ENCODE measurements at regions not wholly inside any gene's neighbourhood (a gene's known extent, or its start where the extent isn't known, plus 50 kb on each side); places are given as distances from the start of the nearest gene placed in this dataset.

DNA sequence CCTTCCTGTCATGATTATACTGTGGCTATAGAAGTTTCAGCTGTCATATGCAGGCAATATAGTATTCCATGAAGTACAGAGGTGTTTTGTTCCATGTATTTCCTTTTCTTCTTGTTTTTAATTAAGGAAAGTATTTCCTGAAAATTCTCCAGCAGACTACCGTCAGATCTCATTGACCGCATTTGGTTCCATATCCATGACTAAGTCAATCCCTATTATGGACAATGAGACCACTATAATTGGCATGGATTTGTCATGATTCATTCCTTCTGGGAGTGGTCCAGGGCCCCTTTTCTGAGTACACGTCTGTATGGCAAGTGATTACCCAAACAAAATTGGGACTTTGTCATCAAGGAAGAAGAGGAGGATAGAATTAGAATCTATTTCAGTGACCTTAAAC lies 283.2 kb upstream of the CLINT1 start:
- no peak for DNase-seq

DNA sequence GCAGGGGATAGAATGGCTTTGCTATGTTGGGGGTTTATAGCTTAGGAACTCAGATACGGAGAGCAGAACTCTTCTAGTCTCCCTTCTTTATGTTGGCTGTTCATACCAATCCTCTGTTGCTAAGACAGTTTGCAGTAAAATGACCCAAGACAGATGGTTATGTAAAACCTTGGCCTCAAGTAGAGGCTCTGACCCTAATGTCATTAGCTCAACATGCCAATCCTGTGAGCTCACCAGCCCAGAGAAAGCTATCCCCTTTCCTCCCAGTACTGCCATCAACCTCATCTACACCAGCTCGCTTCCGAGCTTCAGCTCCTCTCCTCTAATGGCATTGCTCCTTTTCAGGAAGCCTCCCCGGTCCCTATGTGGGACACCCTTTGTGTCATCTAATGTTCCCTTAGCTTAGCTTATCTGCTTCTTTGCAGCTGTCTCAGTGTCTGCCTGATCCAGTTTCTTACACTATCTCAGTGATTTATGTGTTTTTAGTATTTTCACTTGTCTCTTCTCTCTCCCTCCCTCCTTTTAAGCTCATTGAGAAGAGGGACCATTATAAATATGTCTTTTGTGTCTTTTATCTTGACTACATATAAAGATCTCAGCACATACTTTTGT lies 281.3 kb upstream of the CLINT1 start:
- peak; percentile 38 for DNase-seq

DNA sequence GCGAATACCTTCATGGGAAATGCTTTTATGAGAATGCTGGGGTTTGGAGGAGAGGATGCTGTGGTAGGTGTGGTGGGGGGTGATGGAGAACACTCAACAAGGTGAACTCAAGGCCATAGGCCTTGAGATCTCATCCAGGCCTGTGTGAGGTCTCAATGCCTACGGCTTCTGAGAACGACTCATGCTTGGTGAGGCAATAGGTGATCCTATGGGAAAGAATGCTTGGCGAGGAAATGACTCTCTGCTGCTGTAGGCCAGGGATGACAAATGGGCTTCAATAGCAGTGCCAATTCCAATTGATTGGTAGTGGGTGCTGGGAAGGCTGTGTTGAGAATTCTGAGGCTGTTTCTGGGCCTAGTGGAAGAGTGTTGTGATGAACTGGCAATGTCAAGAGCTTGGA lies 280.2 kb upstream of the CLINT1 start:
- DNase-seq = no peak

DNA sequence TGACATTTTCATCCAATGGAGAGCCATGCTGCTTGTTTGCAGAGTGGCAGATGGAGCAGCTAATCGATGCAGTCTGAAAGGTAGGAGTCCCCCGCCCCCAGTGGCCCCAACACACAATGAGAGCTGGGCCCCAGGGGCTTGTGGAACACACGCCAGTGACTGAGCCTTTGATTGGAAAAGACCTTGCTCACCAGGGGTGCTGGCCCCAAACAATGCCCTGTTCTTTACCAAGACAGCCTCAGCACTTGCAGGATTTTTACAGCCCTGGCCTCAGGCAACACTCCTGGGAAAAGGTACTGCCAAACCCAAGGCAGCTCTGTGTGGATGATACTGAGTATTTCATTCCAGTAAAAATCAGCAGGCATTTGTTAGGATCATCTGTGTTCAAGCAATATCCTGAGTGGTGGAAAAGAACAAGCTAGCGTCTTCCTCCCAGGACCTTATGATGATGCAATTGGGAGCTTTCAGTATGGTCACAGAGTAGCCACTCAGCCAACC lies 276.8 kb upstream of the CLINT1 start:
- DNase-seq = peak; percentile 47

DNA sequence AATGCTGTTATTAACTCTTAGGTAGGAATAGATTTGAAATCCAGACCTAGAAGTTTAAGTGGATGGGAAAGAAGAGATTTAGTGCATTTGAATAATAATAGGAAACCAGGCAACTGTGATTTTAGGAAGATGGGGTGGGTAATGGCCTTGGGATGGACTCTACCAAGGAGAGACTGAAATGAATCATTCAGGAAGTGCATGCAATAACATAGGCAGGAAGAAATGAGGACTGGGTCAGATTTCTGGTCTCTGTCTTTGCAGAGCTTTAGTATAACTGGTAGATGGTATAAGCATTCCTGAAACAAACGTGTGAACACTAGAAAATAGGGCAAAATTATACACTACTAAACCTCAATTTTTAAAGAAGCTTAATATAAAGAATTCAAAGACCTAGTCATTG lies 274.4 kb upstream of the CLINT1 start:
- DNase-seq = no peak

DNA sequence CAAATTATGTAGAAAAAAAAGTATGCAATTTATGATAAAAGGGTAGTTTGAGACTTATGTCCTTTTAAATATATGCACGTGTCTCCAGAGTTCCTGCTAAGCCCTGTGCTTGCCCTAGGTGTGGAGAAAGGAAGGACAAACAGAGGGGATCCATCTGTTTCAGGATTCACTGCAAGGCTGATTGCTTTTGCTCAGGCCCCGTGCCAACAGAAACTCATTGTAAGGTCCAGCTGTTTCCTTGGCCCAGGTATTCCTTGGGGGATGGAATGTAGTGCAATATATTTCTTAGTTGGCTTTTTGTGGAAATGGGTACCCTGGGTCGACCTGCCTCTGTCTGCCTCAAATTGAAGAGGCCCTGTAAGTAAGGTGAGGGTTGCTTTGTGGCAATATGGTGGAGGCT lies 268.6 kb upstream of the CLINT1 start:
- peak; percentile 29 for DNase-seq

DNA sequence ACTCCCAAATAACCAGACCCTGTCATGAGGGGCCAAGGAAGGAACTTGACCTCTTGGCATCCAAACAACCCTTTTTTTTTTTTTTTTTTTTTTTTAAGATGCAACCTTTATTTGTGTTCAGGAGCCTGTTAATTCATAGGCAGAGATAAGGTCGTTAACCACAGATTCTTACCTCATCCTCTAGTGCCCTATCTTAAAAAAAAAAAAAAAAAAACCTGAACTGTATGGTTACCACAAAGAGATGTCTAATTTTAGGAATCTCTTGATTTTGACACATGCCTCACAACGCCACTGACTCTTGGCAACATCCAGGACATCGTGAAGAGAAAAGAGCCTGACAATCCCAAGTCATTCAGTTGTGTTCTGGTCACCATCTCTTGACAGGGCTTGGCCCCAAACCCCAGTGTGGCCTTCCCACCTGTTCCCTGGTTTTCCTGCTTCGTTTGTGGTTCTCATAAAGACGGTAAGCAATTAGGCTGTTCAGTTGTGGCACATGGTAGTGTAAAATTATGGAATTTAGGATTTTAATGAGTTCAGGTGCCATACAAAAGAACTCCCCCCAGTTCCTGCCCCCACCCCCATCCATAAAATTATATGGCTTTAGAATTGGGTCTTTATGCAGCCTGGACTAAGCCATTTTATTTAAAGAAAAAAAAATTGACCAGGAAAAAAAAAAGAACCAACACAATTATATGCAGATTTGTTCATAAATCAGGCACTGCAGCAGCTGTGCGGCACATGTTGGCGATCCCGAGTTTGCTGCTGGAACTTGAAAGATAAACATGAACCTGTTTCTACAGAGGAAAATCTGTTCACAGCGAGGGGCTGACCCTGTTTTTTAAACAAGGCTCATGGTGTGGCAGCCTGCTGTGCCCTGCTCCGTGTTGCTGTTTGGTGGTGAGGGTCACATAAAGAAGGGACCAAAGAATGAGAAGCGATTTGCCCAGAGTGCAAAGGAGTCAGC lies 267.8 kb upstream of the CLINT1 start:
- DNase-seq = no peak

DNA sequence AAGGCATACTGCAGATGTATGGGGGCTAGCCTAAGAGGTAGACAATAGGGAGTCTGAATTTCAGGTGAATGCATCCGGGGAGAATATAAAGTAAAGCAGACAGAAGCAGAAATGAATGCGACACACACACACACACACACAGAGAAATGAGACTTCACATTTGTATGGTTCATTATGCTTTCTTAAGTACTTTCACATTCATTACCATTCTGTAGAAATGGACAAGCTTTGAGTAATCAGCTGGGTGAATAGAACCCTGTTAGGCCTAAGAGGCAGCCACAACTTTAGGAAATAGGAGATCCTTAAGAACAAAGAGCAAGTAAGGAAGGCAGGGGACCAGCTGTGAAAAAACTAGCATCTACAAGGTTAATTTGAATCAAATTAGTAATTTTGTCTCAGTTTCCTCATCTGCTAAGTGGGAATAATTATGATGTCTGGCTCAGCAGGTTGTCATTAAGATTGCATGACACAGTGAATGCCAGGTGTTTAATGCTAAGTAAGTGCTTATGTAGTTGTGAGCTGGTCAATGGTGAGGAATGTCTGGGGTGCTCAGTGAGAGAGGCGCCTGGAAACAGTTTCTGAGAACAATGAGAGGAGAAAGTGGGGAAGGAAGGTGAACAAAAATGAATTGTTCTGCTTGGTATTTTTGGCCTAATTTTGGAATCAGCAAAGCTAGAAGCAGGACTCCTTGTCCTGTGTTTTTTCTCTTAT lies 265.8 kb upstream of the CLINT1 start:
- no peak for DNase-seq

DNA sequence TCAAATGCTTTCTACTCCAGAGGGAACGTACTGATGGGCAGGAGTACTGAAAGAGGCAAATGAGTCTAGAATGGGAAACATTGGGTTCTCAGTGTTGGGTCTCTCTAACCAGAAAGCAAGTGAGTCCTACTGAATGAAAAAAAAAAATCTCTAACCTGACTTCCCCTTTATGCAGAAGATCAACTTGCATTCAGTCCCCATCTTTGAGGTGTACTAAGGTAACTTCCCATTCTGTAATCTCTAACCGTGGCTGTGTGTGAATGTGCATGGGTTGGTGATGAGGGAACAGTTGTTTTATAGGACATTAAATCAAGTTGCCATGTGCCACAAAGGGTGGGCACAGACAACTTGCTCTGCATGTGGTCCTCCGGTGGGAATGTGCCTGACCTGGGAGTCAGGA lies 264.6 kb upstream of the CLINT1 start:
- DNase-seq = no peak

DNA sequence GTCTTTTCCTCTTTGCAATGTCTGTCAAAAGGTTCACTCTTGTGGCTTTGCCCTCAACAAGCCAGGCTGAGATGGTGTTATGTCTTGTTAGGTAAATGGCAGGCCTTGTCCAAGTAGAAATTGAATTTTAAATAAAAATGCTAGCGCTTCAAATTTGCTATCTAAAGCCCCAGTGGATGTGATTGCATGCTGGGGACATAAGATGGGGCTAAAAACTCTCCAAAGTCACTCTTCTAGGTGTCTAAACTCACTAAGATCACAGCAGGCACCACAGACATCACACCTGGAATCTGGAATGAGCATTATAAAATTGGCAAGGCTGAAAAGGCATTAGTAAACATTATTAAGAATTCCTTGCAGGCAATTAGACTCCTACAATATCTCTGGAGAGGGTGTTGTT lies 262.7 kb upstream of the CLINT1 start:
- DNase-seq = no peak

DNA sequence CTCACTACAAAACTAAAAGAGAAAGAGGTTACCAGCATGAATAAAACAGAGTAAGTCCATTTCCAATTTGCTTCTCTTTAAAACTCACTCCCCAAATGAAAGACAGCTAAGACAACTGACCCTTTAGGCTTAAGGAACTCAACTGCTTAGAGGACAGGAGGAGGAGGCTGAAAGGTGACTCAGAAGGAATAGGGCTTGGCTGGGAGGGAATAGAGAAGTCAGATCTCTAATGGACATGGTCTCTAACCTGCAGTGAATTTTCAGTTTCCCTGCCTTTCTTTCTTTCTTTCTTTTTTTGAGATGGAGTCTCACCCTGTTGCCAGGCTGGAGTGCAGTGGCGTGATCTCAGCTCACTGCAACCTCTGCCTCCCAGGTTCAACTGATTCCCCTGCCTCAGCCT lies 261.8 kb upstream of the CLINT1 start:
- no peak for DNase-seq

DNA sequence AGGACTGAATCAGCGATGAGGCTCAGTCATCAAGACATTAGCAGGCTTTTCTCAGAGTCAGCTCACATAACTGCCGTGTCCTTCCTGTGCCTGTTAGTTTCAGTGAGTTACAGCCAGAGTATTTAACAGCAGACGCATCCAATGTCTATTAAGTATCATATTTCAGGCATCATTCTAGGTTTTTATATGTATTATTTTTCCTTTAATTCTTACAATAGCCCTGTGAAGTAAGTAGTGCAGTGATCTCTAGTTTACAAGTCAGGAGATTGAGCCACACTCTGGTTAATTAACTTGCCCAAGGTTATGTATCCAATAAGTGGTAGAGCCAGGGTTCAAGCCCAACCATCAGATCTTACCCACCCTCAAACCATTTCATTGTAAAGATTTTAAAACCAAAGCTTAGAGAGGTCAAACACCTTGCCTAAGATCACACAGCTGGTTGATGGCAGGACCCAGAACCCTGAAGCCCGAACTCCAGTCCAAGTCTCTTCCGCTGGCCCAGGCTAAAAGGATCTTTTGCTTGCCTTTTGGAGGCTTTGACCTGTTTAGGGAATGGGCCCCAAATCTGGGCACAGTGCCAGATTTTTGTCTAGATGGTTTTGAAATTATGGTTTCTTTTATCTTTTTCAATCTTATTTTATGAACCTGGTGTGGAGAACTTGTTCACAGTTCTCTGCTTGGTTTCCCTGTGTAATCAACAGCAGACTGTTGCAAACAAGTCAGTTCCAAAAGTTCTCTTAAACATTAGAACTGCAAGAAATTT lies 261.2 kb upstream of the CLINT1 start:
- DNase-seq = no peak

DNA sequence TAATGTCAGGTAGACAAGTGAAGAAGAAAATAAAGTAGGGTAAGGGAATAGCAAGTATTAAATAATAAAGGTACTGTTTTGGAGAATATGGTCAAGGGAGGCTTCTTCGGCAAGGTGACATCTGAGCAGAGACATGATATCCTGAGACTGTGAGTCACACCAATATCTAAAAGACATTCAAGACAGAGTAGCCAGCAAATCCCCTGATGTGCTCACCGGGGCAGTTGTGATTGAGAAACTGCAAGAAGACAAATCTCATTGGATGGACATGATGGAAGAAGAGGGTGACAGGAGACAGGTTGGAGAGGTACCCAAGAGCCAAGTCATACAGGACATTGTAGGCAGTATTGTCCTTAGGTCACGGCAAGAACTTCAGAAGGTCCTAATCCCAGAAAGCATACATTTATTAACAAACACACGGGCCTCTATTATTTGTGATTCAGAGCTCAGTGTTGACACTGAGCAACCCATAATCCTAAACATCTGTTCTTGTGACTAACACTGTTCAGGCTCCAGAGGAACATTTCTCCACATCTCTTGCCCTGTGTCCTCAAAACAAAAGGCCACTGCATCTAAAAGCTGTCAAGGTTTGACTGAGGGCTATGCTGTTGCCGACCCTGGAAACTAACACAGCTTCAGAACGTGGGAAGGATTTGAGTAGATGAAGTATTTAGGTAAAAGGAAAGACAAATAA lies 258.7 kb upstream of the CLINT1 start:
- no peak for DNase-seq

DNA sequence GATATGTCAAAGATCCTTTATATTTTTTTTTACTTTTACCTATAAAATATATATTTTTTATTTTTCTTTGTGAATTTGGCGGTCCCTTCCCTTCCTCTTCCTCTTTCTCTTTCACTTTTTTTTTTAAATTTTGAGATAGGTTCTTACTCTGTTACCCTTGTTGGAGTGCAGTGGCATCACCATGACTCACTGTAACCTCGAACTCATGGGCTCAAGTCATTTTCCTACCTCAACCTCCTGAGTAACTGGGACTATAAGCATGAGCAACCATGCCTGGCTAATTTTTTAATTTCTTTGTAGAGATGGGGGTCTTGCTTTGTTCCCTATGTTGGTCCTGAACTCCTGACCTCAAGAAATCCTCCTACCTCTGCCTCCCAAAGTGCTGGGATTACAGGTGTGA lies 258.0 kb upstream of the CLINT1 start:
- DNase-seq = no peak

DNA sequence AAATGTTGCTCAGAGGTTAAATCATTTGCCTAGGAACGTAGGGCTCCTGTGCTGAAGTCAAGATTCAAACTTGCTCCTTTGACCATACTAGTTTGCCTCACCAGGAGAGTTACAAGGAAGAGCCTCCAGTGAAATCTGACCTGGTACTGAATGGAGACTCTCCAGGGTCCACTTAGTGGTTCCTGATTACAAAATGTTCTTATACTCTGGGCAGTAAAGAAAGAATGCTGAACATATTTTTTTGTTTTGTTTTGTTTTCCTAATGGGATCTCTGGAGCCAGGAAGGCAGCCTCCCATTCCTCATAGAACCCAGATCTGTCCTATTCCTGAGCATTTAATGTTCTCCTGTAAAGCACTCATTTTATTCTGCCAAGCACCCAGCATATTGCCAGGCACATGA lies 256.5 kb upstream of the CLINT1 start:
- DNase-seq = no peak

DNA sequence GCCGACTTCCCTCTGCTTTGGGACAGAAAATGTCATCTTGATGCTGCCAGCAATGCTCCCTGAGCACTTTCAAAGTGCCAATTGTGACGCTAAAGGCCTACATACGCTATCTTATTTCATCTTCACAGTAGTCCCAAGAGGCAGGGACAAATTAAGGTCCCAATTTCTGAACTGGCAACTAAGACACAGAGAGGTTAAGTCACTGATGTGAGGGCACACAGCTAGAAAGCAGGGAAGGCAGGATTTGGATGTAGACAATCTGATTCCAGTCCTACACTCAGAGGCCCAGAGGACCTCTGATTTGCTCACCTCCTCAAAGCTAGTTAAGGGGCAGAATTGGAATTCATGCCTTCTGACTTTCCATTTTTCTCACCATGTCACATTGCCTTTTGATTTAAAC lies 249.2 kb upstream of the CLINT1 start:
- no peak for DNase-seq

DNA sequence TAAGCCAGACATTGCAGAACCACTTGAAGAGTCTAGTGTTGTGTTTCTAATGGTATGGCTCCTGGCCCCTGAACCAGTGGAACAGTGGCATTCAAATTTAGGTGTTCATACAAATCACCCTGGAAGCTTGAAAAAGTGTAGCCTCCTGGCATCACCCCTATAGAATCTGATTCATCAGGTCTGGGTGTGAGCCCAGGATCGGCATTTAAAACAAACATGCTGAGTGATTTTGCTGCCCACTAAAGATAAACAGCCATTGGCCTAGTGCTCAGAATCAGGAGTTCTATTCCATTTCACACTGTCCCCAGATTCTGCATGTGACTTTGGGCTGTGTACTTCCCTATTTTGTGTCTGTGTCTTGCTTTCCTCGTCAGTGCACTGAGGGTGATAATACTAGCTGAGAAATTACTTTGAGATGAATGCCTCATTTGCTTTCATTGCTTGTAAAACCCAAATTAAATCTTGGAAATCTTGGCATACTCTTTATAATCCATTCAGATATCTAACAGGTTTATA lies 241.5 kb upstream of the CLINT1 start:
- DNase-seq = no peak

DNA sequence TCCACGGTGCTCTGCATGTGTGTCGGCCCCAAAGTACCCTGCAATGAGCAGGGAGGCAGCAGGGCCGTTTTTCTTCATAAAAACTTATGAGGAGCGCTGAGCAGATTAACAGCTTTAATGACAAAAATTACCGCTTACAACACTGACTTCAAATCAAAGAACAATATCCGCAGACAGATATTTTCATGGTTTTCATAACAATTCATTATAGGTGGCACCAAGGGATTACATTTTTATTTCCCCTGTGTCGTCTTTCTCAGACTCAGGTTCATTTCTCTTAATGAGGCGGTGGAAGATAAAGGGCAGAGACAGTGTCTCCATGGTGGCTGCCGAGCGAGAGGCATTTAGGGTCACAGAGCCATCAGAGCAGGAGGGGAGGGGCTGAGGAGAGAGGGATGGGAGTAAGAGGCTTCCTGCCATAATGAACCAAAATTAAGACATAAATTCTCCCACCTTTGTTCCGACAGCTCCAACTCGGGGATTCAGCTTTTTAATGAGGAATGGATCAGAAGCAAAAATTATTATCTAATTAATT lies 240.7 kb upstream of the CLINT1 start:
- DNase-seq = no peak

DNA sequence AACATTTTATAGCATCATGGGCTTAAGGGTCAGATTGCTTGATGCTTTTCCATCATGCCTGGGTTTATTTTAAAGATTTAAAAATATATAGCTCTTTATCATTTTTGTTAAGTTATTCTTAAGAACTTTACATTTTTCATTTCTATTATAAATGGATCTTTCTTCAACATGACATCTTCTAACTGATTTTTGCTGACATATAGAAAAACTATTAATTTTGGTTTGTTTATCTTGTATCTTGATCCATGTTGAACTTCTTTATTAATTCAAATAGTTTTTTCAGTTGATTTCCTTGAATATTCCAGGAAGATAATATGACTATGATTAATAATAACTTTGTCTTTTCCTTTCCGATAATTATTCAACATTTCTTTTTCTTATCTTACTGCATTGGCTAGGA lies 237.9 kb upstream of the CLINT1 start:
- DNase-seq = no peak

DNA sequence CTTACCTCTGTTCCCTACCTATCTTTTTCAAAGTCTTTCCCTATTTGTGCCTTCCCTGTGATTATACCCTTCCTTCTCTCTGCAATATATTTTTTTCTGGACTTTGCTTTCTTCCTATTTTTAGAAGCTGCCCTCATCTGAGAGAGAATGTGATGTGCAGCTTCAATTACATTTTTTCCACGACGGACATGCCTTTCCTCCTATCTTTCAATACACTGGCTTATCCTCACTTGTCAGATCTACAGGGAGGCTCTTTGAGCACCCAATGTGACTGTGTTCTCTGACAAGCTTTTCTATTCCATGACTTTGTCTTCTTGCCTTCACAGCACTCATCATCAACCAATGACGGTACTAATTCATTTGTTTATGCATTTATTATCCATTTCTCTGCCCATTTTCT lies 227.9 kb upstream of the CLINT1 start:
- no peak for DNase-seq

DNA sequence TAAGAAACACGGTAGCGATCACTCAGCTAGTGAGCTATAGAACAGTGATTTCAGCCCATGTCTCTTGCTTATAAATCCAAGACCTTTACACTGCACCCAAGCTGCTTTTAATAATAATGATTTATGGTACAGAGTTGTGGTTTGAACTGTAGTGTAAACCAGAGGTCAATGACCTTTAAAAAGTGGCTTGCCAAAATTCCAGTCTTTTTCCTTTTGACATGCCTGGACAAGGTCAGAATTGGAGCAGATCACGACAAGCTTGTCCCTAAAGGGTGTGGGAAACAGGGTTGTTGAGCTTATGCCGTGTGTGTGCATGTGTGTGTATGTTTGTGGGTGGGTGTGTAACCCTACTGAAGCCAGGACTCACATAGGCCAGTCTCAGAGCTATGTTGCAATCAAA lies 225.3 kb upstream of the CLINT1 start:
- DNase-seq = no peak
